Stromal cell of bone marrow (primary cell): ENCODE measurements at regions not wholly inside any gene's neighbourhood (a gene's known extent, or its start where the extent isn't known, plus 50 kb on each side); places are given as distances from the start of the nearest gene placed in this dataset.
"Not testable (repeated sequence)": the region's sequence is repeated elsewhere in the genome, so short reads cannot be mapped to it uniquely, and the experiment has no call there.

Source experiments
- DNase-seq: peaks from one replicate; pipeline ENCODE4 v3.0.0-alpha.2; 2012; ENCODE audit warnings: low read depth

DNA sequence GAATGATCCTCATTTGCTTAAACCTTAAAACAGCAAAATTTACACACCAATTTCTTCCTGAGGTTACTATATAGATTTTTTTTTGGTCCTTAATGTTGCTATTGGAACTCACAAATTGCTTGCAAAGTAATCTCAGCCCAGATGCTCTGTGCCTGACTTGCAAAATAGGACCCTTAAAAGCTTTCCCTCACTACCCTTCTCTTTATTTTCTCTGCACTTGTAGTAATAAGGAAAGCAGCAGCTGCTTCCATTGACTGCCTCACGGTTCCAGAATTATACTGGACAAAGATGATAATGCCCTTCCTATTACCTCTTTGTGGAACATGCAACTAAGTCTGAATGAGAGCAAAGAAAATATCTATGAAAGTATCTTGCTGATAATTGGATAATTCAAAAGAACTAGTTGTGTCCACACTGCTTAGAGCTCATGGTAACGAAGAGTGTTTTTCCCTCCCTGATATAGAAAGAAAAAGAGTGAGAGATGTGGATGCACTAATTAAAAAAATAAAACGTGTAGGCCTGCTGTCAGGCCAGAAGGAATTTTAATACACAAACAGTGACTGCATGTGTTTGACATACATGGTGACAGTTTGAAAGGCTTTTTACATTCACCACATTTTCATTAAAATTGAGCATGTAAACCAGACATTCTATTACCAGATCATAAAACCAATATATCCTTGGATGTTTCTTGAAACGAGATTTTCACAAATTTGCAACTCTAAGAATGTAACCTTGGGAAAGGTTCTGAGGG lies 783.1 kb downstream of the GBE1 start:
- DNase-seq, result no peak

DNA sequence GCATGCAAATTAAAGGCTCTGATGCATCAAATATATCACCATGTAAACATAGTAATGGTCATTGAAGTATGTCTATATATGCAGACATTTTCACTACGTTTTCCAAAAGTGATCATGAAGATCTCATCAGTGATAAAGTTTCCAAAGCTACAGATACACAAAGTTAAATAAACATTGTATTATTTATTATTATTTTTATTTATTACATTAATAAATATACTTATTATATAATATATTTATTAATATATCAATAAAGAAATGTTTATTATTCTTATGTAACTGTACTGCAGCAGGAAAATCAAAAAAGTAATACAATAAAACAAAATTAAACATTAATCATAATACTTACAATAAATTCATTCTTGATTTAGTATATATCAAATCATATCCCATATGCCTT lies 791.2 kb downstream of the GBE1 start:
- DNase-seq, result no peak

GRCh38 chr3:80929576-80929975 lies 831.9 kb downstream of the GBE1 start:
- no peak for DNase-seq

- no peak for DNase-seq
These were observed 846.6 kb downstream of the GBE1 start for GRCh38 chr3:80914854-80915253.

- DNase-seq, result no peak
These were observed 863.2 kb downstream of the GBE1 start for GRCh38 chr3:80898211-80898610.

DNA sequence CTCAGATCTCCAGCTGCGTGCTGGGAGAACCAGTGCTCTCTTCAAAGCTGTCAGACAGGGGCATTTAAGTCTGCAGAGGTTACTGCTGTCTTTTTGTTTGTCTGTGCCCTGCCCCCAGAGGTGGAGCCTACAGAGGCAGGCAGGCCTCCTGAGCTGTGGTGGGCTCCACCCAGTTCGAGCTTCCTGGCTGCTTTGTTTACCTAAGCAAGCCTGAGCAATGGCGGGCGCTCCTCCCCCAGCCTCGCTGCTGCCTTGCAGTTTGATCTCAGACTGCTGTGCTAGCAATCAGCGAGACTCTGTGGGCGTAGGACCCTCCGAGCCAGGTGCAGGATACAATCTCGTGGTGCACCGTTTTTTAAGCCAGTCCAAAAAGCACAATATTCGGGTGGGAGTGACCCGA lies 864.4 kb downstream of the GBE1 start:
- not testable (repeated sequence) for DNase-seq

DNA sequence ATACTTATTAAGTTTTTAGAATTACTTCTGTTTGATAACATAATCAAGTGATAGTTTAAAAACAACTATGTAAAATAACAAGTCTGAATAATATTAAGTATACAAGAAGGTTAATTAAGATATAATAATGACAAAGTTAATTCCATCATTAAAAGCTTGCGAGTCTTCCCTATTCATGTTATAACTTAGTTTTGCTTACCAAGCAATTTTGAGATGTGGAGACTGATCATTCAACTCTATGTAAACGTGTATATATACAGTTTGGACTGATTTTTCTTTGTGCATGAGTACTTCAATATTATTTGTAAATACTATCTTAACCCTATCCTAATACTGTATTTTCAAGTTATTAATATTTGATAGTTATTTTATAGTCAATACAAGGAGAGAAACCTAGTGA lies 870.9 kb downstream of the GBE1 start:
- DNase-seq, result no peak

DNA sequence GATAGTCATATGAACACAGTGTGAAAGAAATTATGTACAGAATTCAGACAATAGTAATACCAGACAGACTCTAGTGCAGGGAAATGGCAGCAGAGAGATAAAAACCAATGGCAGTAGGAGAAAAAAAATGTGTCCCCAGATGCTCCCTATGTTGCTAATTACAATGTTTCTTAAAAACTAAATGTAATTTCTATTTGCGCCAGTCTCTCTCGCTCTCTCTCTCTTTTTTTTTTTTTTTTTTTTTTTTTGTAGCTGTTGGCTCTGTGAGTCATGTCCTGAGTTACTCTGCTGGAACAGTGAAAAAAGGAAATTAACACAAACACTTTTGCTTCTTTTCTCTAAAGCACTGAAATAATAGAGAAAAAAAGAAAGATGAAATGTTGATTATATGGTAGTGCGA lies 871.9 kb downstream of the GBE1 start:
- no peak for DNase-seq

GRCh38 chr3:80870476-80871041 lies 890.9 kb downstream of the GBE1 start:
- no peak for DNase-seq

GRCh38 chr3:80855482-80855881 lies 906.0 kb downstream of the GBE1 start:
- DNase-seq, result no peak

DNA sequence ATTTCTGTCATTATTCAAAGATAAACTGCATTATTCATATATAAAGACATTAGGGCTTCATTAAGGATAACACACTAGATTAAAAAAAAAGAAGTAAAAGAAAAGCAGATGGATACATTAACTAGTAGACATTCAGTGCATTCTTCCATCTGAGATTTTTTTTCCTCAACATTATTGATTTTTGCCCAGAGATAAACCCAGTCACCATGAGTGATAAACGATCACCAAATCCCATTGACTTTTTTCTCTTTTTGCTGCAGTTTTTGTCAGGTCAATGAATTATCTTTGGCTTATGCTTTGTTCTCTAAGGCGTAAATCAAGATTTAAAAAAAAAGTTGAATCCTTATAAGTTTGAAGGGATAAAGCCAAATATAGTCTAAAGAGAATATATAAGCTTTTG lies 925.0 kb downstream of the GBE1 start:
- DNase-seq, result no peak

DNA sequence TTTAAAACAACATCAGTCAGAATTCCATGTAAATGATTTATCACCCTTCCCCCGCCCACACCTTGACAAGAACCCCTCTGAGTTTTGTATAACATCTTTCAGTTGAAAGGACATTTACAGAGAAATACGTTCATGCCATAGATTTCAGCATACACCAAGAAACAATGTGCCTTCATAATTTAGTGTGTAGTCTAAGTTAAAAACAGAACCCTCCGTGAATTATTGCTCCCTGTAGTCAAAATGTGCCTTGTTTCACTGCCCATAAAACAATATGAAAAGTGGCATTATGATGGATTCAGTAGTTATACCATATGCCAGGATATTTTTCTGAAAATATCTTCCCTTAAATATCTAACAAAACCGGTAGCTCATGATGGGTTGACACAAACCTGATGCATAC lies 953.9 kb downstream of the GBE1 start:
- no peak for DNase-seq

GRCh38 chr3:80806673-80807072 lies 954.8 kb downstream of the GBE1 start:
- no peak for DNase-seq

DNA sequence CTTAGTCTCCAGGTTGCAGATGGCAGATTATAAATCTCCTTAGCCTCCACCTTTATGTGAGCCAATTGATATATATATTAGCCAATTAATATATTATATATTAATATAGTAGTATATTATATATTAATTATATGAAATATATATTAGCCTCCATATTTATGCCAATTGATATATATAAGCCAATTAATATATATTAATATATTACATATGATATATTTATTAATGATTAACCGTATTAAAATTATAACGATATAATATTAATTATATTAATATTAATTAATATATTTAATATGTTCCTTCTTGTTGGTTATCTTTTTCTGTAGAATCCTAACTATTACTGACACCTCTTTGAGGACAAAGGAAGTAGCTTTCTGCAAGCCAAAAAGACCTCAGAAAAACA lies 972.5 kb downstream of the GBE1 start:
- DNase-seq, result no peak

GRCh38 chr3:80785875-80786274 lies 975.6 kb downstream of the GBE1 start:
- no peak for DNase-seq

DNA sequence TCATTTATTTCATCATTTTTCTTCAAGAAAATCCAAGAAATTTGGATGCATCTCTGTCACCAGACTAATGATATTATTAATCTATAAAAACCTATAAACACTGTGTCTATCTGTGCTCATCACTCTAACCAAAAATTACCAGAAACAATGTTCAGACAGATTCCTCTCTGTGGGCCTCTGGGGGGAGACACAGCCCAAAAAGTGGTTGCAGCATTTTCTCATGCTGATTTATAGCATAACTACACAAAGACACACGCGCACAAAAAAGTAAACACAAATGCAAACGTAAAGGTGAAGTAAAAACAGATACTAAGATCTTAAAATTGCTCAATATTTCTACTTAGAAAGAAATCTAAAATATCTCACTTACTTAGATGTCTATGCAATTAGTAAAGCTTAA lies 976.0 kb downstream of the GBE1 start:
- no peak for DNase-seq

DNA sequence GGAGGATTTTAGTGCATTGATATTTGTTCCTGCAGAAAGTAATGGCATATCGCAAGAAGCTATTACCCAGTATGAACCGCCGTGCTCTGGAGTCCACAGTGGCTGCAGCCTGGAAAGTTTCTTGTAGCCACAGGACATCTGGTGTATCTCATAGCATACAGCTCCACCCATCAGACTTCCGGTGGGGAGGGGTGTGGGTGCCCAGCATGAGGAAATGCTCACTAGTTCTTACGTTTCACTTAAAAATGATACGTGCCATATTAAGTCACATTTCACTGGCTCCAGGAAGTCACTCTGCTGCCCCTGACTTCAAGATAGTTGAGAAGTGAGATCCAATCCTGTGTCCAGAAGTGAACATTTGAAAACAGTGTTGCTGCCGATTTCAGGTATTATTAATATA lies 990.4 kb downstream of the GBE1 start:
- DNase-seq, result no peak

DNA sequence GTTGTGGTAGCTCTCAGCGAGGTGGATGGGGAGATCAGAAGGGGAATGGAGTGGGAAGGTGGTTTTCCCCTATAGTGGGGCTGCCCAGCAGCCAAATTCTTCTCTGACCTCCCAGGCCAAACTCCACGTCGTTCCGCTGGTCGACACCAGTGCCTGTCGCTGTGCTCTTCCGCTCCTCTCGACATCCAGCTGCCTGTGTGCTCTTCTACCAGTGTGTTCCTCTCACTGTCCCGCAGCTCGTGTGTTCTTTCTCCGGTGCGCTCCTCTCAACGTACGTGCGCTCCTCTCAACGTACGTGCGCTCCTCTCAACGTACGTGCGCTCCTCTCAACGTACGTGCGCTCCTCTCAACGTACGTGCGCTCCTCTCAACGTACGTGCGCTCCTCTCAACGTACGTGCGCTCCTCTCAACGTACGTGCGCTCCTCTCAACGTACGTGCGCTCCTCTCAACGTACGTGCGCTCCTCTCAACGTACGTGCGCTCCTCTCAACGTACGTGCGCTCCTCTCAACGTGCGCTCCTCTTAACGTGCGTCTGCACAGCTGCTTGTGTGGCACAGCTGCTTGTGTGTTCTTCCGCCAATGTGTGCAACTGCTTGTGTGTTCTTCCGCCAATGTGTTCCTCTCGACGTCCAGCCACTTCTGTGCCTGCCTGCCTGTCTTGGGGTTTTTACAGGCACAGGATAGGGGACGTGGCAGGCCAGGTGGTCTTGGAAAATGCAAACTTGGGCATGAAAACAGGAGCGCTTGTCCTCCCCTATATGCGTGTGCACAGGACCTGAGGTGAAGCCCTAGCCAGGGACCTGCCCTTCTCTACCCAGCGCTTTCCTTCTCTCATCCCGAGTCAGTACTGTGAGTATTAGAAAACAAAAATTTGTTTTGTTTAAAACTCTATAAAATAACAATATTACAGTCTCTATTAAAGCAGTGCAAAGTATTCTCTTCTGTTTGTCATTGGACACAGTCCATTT lies 991.1 kb downstream of the GBE1 start:
- no peak for DNase-seq

DNA sequence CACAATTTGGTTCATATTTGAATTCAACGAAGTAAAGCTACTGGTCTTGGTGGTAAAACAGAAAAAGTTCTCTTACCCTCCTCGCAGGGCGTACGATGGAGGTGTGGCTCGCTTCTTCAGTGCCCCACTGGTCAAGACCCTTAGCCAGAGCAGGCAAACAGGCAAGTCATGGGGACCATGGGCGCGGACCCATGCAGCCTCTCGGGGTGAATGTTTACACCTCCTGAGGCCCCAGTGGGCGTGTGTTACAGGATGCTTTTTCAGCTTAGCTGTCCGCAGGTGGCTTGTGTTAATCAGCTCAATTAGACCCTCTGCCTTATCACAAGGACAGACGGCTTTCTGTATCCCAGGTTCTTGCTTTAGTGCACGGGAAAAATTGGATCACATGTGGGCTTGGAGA lies 991.8 kb downstream of the GBE1 start:
- no peak for DNase-seq

GRCh38 chr3:80767604-80768003 lies 993.8 kb downstream of the GBE1 start:
- DNase-seq, result no peak

GRCh38 chr3:80754969-80755368 lies 987.2 kb upstream of the ROBO1 start:
- DNase-seq, result no peak

DNA sequence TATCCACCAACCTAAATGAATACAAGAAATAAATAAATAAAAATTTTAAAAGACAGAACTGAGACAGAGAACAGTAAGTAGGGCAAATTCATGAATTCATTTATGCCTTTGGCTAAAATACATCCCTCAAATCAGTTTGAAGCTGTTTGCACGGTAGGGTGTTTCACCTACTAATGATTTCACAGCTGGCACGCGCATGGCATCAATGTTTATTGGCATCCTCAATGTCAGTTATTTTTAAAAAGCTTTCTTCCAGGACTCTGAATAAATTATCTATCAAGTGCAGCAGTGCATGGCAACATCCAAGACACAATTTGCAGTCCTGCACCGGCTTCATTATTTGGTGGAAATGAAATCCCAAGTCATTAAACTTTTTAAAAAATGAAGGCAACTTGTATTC lies 985.2 kb upstream of the ROBO1 start:
- DNase-seq, result no peak

GRCh38 chr3:80750637-80751036 lies 982.8 kb upstream of the ROBO1 start:
- no peak for DNase-seq
